Esophagus muscularis mucosa (tissue), 4 donors: ENCODE measurements at regions not wholly inside any gene's neighbourhood (a gene's known extent, or its start where the extent isn't known, plus 50 kb on each side); places are given as distances from the start of the nearest gene placed in this dataset.
A peak's percentile ranks its signal among the peaks of the same experiment; 100 is the strongest.

Source experiments
- DNase-seq: peaks from one replicate; pipeline ENCODE4 v3.0.0-alpha.2; 2017; ENCODE audit errors: extremely low spot score
- H3K27ac ChIP-seq, 4 donors: fragments of 200-600 bp; sonication (generic); replicated peaks in 1 of 4; 1 replicate in 3 of 4; 2 replicates in 1 of 4; pipeline ENCODE4 v1.5.1; 2016 to 2019; ENCODE audit warnings: mild to moderate bottlenecking in 1 of 4
- H3K27me3 ChIP-seq, 4 donors: fragments of 200-600 bp; sonication (generic); one replicate each; pipeline versions ENCODE4 v1.5.1 to v1.6.0; 2016 to 2019
- H3K36me3 ChIP-seq, 4 donors: fragments of 200-600 bp; sonication (generic); one replicate each; pipeline ENCODE4 v1.5.1; 2016 to 2019
- H3K4me1 ChIP-seq, 4 donors: fragments of 200-600 bp; sonication (generic); one replicate each; pipeline ENCODE4 v1.5.1; 2016 to 2019
- H3K4me3 ChIP-seq, 4 donors: fragments of 200-600 bp; sonication (generic); 1 replicate in 2 of 4; 2 replicates in 2 of 4; pipeline ENCODE4 v1.5.1; 2016 to 2019; ENCODE audit warnings: mild to moderate bottlenecking in 4 of 4, moderate library complexity in 1 of 4
- H3K9me3 ChIP-seq, 4 donors: fragments of 200-600 bp; sonication (generic); 1 replicate in 3 of 4; 2 replicates in 1 of 4; pipeline ENCODE4 v1.5.1; 2016 to 2019
- CTCF ChIP-seq, 3 experiments: fragments of 200-600 bp in 2 of 3; fragments of 450-650 bp in 1 of 3; sonication (generic) in 2 of 3; IDR thresholded peaks; one replicate each; pipeline ENCODE4 v1.5.1; 2017 to 2019; ENCODE audit warnings: antibody characterized with exemption in 3 of 3, mild to moderate bottlenecking in 2 of 3, moderate library complexity in 1 of 3
- EP300 ChIP-seq: sonication (generic); formaldehyde crosslinking; IDR thresholded peaks from one replicate; pipeline ENCODE4 v1.6.1; 2017; ENCODE audit warnings: antibody characterized with exemption
- POLR2A ChIP-seq: fragments of 450-650 bp; IDR thresholded peaks from one replicate; pipeline ENCODE4 v1.6.1; 2017; ENCODE audit warnings: antibody characterized with exemption, moderate library complexity, mild to moderate bottlenecking, low read depth
- POLR2AphosphoS5 ChIP-seq, 2 donors: sonication (generic); formaldehyde crosslinking; IDR thresholded peaks; one replicate each; pipeline ENCODE4 v1.6.1; 2017; ENCODE audit warnings: antibody characterized with exemption in 2 of 2
- WGBS: methylation state at CpG from one replicate; pipeline ENCODE4 v1.1.5; 2018; 5-methylcytosine and 5-hydroxymethylcytosine counted together
- intact Hi-C: fragments of 100-400 bp; cut with DNase I; formaldehyde crosslinking; loops from one replicate; pipeline ENCODE4 v1.15.1; 2023

- intact Hi-C loops: loop anchor here (10.0 kb wide), 1 partner anchor 377 kb away; no protein-coding TSS in a partner anchor
- TF ChIP-seq CTCF (IDR thresholded peaks at IDR 0.05): no peak
- TF ChIP-seq POLR2AphosphoS5 (IDR thresholded peaks at IDR 0.05): no peak
- TF ChIP-seq POLR2A: no peak
- TF ChIP-seq EP300: no peak
- WGBS: 93% methylated on average over 7 of the region's 7 CpGs
- H3K4me3 ChIP-seq: no peak overlapping the region
- no peaks in the 10 kb centered on the region for H3K36me3 ChIP-seq
- no peaks in the 10 kb centered on the region for H3K9me3 ChIP-seq
- peaks cover 0 to 40% (median 36%) of the 10 kb centered on the region in 4 donors for H3K4me1 ChIP-seq
- no peaks in the 10 kb centered on the region for H3K27me3 ChIP-seq
- no peak overlapping the region for H3K27ac ChIP-seq
- peak; percentile 80 for DNase-seq
Observed at GRCh38 chr13:40061466-40062450, 406.3 kb downstream of the COG6 start.

- Histone ChIP-seq H3K4me3 (no peak overlapping the region), H3K27me3 (no peaks in the 10 kb centered on the region), H3K4me1 (peaks cover 0 to 40% (median 36%) of the 10 kb centered on the region in 4 donors), H3K36me3 (no peaks in the 10 kb centered on the region), H3K9me3 (no peaks in the 10 kb centered on the region), H3K27ac (peak overlapping the region in 1 of 4 donors; percentile 12)
- peak; percentile 74 for DNase-seq
- WGBS: 57% methylated on average over 6 of the region's 8 CpGs
- intact Hi-C loops: loop anchor here (10.0 kb wide), 1 partner anchor 378 kb away; no protein-coding TSS in a partner anchor
- no peak for TF ChIP-seq CTCF (IDR thresholded peaks at IDR 0.05)
- TF ChIP-seq POLR2A: no peak
Observed at GRCh38 chr13:40063278-40063698, 407.8 kb downstream of the COG6 start.

- H3K27ac ChIP-seq: no peak overlapping the region
- intact Hi-C loops: loop anchor here (10.0 kb wide), 1 partner anchor 379 kb away; no protein-coding TSS in a partner anchor
- peaks cover 0 to 36% (median 33%) of the 10 kb centered on the region in 4 donors for H3K4me1 ChIP-seq
- TF ChIP-seq POLR2A (no peak), CTCF (IDR thresholded peaks at IDR 0.05) (no peak), EP300 (no peak), POLR2AphosphoS5 (IDR thresholded peaks at IDR 0.05) (no peak)
- DNase-seq: peak; percentile 62
- H3K36me3 ChIP-seq: no peaks in the 10 kb centered on the region
- H3K27me3 ChIP-seq: no peaks in the 10 kb centered on the region
- WGBS: 78% methylated on average over 1 of the region's 1 CpG
- no peak overlapping the region for H3K4me3 ChIP-seq
- no peaks in the 10 kb centered on the region for H3K9me3 ChIP-seq
Observed at GRCh38 chr13:40063703-40064102, 408.2 kb downstream of the COG6 start.

GRCh38 chr13:40064154-40065097 is 409.0 kb downstream of the COG6 start:
- DNase-seq: peak; percentile 29
- intact Hi-C loops: loop anchor here (10.0 kb wide), 1 partner anchor 380 kb away; no protein-coding TSS in a partner anchor
- H3K9me3 ChIP-seq: no peaks in the 10 kb centered on the region
- TF ChIP-seq CTCF (IDR thresholded peaks at IDR 0.05) (no peak), EP300 (no peak), POLR2A (no peak), POLR2AphosphoS5 (IDR thresholded peaks at IDR 0.05) (no peak)
- H3K27ac ChIP-seq: no peak overlapping the region
- peaks cover 0 to 34% (median 31%) of the 10 kb centered on the region in 4 donors for H3K4me1 ChIP-seq
- H3K27me3 ChIP-seq: no peaks in the 10 kb centered on the region
- WGBS: 85% methylated on average over 9 of the region's 10 CpGs
- no peak overlapping the region for H3K4me3 ChIP-seq
- H3K36me3 ChIP-seq: no peaks in the 10 kb centered on the region
